Stimulated activated CD8-positive, alpha-beta memory T cell treated with anti-CD3 and anti-CD28 coated beads, Interleukin-12 subunit alpha, Interleukin-12 subunit beta, amount 100 ng/mL, for 24 hours (primary cell): ENCODE measurements at regions not wholly inside any gene's neighbourhood (a gene's known extent, or its start where the extent isn't known, plus 50 kb on each side); places are given as distances from the start of the nearest gene placed in this dataset.
A peak's percentile ranks its signal among the peaks of the same experiment; 100 is the strongest.

Experiments used
- DNase-seq: peaks from one replicate; pipeline ENCODE4 v3.0.0-alpha.2; 2020; ENCODE audit errors: extremely low read depth

DNA sequence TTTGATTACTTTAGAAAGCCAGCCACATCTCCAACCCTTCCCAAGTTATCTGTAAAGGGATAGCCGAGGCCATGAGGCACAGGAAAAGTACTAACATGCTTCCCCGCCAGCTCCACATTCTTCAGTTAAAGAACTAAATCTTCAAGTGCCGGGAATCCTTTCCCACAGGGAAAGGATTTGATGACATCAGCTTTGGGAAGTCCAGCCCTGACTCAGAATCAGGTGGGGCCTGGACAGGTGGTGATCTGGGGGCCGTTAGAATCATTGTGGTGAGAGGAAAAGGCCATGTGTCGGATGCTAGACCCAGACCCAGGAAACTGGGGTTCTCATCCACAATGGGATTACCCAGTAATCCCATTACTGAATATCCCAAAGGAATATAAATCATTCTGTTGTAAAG is 580.0 kb downstream of the QKI start:
- no peak for DNase-seq

- no peak for DNase-seq
Measured at GRCh38 chr6:163992701-163993100, 578.2 kb downstream of the QKI start.

- no peak for DNase-seq
Measured at GRCh38 chr6:163992056-163992455, 577.5 kb downstream of the QKI start.

- DNase-seq, result no peak
Measured at GRCh38 chr6:163991321-163991720, 576.8 kb downstream of the QKI start.

DNA sequence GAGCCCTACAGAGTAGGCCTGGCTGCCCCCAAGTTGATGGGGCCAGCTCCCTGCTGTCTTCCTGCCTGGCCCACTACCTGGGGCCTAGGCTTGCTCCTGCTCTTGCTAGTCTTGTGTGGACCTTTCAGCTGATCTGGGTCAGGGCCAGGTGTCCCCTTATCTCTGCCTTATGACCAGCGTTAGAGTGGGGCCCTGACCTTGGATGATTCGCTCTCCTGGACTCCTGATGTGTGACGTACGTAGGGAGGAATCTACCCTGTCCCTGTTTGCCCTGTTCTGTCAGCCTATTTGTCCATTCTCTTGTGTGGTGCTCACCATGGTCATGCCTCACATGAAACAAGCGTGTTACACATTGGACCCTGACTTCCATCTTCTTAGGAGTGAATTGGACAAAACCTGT is 571.8 kb downstream of the QKI start:
- no peak for DNase-seq

- no peak for DNase-seq
Measured at GRCh38 chr6:163985710-163986109, 571.2 kb downstream of the QKI start.

GRCh38 chr6:163985040-163985439 is 570.5 kb downstream of the QKI start:
- no peak for DNase-seq

DNA sequence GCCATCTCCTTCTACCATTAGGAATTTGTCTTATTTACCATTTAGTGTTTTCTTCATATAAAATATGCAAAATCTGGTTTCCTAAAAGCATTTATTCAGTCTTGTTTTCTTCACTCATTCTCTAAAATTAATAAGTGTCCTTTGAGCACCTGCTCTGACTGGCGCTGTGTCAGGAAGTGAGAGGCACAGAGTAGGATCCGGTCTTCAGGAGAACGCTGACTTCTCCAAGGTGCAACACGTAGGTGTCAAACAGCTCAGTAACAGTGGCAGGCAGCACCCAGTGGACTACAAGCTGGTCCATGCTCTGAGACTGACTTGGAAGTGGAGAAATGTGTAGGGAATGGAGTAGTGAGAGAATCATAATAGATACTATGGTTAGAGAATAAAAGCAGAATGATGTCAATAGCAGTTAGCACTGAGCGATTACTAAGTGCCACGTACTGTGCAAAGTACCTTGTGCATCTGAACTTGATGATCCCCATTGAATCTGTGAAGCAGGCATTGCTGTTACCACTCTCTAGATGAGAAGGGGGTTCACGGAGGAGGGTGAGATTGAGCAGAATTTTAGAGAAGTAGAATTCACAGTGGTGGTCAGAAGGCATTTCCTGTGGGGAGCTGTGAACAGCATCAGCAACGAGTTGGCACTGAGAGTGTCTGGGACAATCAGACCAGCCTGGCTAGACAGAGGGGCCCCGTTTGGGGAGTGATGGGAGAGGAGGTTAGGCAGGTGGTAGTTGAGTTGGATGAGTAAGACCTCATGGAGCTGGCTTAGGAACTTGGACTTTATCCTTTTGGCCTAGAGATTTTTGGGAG is 569.8 kb downstream of the QKI start:
- no peak for DNase-seq

- DNase-seq, result no peak
Measured at GRCh38 chr6:163983679-163984078, 569.2 kb downstream of the QKI start.

DNA sequence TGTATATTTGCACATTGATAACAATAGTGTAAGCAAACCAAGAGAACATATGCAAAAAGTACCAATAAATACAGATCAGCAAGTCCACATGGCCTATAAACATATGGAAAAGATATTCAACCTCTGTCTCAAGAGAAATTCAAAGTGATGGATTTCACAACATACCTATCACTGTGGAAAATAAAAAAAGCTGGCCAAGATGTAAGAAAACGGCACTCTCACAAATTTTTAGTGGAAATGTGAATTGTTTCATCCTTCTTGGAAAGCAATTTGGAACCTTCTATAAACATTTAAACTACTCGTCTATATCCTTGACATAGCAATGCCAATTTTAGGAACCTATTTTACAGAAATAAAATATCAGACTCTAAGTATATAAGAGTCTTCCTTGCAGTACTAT is 559.8 kb downstream of the QKI start:
- DNase-seq, result no peak

DNA sequence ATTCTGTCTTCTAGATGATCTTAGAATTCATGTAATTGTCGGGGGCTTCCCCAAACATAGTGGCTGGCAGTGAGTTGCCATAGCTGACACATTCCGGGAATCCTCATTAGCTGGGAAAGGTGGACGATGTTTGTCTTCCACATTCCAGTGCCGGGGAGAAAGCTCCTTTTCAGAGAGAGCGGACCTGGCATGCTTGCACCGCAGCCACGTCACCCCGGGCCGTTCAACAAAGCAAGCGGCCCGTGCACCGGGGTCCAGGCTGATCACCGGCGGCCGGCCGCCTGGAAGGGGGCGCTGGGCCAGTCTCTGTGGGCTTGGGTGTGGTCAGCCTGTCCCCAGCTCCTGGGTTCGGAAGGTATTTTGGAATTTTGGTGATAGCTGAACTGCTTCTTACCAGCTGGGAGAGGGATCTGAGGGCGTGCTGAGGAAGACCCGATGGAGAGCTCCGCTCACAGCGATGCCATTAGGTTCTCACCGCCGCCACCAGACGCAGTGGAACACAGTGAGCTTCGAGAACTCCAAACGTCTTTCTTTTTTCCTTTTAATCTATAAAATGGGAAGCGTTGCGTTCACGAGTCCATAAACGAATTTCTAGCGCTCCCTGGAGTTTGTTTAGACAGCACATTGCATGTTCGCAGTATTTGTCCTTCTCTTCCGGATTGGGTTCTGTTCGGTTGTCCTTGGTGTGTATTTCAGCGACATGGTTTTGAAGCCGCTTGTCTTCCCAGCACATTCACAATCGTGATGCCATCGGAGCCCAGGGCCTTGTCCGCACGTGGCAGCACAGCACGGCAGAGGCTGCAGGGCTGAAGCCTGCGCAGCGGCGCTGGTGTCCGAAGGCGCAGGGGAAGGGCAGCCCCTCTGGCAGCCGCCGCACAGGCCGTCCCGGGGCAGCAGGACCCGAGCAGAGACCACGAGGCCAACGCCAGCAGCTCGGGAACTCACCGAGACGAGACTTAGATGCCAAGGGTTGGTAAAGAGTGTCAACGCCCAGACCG is 557.6 kb downstream of the QKI start:
- DNase-seq, result no peak

DNA sequence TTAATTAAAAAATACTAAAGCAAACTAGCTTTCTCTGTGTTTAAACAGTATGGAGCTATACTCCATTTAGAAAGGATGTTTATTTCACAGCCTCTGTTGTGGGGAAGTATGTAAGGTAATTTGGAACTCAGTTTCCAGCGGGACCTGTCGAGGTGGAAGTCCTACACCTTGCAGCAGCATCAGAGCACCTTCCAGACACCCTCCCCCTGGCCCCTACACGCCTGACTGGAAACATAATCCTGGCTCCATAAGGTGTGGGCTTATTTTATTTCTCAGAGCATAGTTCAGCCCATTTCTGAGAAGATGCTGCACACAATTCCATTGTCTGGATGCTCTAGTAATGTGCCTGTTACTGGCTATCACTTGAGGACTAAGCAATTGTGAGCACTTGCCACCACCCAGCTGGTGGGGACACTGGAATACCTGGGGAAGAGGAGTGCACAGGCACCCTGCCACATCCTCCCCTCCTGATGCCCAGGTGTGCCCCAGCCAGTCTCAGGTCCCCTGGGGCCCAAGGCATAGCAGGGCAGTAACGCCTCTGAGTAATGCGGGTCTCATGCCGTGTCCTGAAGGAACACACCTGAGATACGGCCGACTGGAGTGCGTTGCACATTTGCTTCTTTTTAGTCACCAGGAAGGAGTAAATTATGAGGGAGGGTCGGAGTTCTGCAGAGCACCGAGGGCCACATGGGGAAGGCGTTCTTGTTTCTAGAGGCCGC is 556.5 kb downstream of the QKI start:
- DNase-seq, result no peak

GRCh38 chr6:163965426-163966348 is 551.2 kb downstream of the QKI start:
- no peak for DNase-seq

DNA sequence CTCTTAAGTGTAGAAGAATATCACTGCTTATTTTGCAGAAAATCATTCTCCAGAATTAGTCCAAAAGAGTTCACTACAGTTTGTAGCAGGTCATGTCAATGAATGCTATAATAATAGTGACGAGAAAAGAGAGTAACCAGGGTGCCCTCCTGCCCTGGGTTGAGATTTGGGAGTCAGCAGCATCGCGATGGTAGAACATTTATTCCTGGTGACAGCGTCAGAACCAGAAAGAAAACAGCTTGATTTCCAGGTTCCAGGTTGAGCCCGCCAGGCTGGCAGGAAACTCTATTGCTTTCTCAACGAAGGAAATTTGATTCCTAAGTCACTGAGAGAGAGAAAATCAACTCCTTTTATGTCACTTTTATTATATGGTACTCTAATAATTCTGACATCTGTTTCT is 550.3 kb downstream of the QKI start:
- DNase-seq, result no peak

GRCh38 chr6:163963205-163964120 is 548.9 kb downstream of the QKI start:
- no peak for DNase-seq

DNA sequence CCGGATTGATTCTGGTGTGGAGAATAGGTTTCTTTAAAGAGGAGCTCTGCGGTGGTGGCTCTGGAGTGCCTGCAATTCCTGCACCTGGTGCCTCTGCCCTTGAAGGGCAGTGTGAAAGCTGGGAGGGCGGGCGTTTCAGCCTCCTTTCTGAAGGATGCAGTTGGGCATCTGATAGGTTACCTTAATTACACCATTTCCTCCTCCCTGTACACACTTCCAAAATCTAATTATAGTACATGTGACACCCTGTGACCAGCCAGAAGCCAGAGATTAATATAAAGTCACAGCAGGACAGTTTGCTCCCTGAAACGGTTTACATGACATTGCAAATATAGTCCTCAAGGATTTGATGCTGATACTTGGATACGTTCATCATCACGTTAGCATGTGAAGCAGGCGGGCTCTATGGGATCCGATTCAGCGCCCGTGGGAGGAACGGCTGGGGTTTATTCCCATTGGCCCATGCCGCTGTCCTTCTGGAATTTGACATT is 548.2 kb downstream of the QKI start:
- DNase-seq, result no peak

- no peak for DNase-seq
Measured at GRCh38 chr6:163960128-163960527, 545.6 kb downstream of the QKI start.

- no peak for DNase-seq
Measured at GRCh38 chr6:163958646-163959045, 544.1 kb downstream of the QKI start.

DNA sequence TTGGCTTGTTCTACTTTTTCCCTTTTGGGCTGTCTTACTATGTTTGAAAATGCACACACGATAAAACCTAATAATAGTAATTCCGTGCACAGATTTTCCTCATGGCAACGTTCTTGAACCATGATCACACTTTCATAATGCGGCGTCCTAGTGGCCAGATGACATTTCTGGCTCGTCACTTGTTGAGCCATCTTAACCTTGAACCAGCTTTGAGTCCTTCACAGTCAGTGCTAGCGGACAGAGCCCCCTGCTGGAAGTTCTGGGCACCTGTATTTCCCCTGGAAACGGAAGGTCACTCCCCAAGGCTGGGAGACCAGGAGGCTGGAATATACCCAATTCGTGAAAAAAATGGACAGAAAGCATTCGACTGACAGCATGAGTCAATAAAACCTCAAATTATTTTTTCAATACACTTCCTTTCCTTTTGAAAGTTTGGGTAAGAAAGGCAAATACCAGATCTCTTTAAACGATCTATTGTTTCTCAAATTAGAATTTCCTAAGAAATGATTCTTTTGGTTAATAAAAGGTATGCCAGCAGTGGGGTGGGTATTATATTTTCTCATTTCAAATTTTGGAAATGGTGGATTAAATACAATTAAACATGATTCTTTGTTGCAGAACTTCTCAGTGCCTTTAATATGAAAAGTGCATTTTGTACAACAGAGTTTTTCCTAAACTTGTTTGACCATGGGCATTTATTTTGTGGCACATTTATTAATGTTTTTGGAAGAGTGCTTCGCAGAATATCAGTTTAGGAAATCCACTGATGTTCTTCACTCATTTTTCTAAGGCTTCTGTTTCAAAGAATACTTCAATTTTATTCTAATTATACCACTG is 542.3 kb downstream of the QKI start:
- peak; percentile 7 for DNase-seq
